ENCODE measurements at regions not wholly inside any gene's neighbourhood (a gene's known extent, or its start where the extent isn't known, plus 50 kb on each side); places are given as distances from the start of the nearest gene placed in this dataset.
"Not testable (repeated sequence)": the region's sequence is repeated elsewhere in the genome, so short reads cannot be mapped to it uniquely, and the experiment has no call there.

DNA sequence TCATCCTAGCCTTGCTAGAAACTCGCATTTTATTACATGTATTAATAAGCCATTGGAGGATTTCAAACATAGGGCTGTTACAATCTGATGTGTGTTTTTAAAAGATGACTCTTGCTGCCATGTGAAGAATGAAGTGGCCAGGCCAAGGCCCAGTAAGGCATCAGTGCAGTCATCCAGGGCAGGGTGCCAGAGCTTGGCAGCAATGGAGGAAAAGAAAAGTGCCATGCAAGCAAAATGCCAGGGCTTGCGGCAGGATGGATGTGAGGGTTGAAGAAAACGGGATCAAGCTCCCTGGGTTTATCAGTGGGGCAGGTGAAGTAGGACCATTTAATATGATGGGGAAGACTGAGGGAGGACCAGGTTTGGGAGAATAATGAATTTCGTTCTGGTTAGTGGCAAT lies 183.6 kb downstream of the MINAR1 start:
- Histone ChIP-seq H3K36me3 (ENCODE audit: control insufficient read depth, insufficient read depth, low read length) (no peaks in the 10 kb centered on the region), H3K4me3 (replicated peaks; ENCODE audit: low read depth, low read length) (no peak overlapping the region), H3K27me3 (replicated peaks; ENCODE audit: control insufficient read depth, insufficient read depth, low read length) (peaks cover 5% of the 10 kb centered on the region)
- DNase-seq (ENCODE audit: extremely low read depth, insufficient read length) = no peak
- TF ChIP-seq, protein P1, sequence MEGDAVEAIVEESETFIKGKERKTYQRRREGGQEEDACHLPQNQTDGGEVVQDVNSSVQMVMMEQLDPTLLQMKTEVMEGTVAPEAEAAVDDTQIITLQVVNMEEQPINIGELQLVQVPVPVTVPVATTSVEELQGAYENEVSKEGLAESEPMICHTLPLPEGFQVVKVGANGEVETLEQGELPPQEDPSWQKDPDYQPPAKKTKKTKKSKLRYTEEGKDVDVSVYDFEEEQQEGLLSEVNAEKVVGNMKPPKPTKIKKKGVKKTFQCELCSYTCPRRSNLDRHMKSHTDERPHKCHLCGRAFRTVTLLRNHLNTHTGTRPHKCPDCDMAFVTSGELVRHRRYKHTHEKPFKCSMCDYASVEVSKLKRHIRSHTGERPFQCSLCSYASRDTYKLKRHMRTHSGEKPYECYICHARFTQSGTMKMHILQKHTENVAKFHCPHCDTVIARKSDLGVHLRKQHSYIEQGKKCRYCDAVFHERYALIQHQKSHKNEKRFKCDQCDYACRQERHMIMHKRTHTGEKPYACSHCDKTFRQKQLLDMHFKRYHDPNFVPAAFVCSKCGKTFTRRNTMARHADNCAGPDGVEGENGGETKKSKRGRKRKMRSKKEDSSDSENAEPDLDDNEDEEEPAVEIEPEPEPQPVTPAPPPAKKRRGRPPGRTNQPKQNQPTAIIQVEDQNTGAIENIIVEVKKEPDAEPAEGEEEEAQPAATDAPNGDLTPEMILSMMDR (IDR thresholded peaks at IDR 0.05; ENCODE audit: insufficient read depth, low read length, poor library complexity, severe bottlenecking) = no peak

DNA sequence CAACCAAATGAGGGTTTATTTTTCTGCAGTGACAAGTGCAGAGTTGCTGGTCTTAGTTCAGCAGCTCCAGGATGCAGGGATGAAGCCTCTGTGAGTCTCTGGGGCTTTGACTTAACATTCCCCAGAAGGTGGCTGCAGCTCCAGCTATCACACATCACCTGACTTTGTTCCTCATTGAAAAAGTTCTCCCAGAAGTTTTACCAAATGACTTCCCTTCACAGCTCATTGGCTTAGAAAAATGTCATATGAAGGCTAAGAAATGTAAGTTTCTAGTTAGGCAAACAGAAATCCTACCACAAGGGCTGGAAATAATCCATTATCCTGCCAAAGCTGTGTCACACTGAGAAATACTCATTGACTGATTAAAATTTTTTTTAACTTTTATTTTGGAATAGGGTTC lies 184.9 kb downstream of the MINAR1 start:
- Histone ChIP-seq H3K4me3 (replicated peaks; ENCODE audit: low read depth, low read length) (no peak overlapping the region), H3K27me3 (replicated peaks; ENCODE audit: control insufficient read depth, insufficient read depth, low read length) (peaks cover 5% of the 10 kb centered on the region), H3K36me3 (ENCODE audit: control insufficient read depth, insufficient read depth, low read length) (no peaks in the 10 kb centered on the region)
- no peak for DNase-seq (ENCODE audit: extremely low read depth, insufficient read length)
- TF ChIP-seq, protein P1 (IDR thresholded peaks at IDR 0.05; ENCODE audit: insufficient read depth, low read length, poor library complexity, severe bottlenecking) = no peak

DNA sequence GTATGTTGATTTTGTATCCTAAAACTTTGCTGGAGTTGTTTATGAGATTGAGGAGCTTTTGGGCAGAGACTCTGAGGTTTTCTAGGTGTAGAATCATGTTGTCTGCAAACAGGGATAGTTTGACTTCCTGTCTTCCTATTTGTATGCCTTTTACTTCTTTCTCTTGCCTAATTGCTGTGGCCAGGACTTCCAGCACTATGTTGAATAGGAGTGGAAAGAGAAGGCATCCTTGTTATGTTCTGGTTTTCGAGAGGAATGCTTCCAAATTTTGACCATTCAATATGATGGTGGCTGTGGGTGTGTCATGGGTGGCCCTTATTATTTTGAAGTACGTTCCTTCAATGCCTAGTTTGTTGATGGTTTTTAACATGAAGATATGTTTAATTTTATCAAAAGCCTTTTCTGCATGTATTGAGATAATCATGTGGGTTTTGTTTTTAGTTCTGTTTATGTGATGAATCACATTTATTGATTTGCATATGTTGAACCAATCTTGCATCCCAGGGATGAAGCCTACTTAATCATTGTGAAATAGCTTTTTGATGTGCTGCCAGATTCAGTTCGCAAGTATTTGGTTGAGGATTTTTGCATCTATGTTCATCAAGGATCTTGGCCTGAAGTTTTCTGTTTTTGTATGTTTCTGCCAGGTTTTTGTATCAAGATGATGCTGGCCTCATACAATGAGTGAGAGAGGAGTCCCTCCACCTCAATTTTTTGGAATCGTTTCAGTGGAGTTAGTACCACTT lies 188.1 kb downstream of the MINAR1 start:
- DNase-seq (ENCODE audit: extremely low read depth, insufficient read length) = no peak
- Histone ChIP-seq H3K4me3 (replicated peaks; ENCODE audit: low read depth, low read length) (no peak overlapping the region), H3K27me3 (replicated peaks; ENCODE audit: control insufficient read depth, insufficient read depth, low read length) (peaks cover 2% of the 10 kb centered on the region; the same call in 1 of the 2 replicates), H3K36me3 (ENCODE audit: control insufficient read depth, insufficient read depth, low read length) (no peaks in the 10 kb centered on the region)
- TF ChIP-seq, protein P1 (IDR thresholded peaks at IDR 0.05; ENCODE audit: insufficient read depth, low read length, poor library complexity, severe bottlenecking) = no peak

DNA sequence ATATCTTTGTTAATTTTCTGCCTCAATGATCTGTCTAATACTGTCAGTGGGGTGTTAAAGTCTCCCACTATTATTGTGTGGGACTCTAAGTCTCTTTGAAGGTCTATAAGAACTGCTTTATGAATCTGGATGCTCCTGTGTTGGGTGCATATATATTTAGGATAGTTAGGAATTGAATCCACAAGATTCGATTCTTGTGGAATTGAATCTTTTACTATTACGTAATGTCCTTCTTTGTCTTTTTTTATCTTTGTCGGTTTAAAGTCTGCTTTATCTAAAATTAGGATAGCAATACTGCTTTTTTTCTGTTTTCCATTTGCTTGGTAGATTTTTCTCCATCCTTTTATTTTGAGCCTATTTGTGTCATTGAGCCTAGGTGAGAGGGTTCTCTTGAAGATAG lies 189.7 kb downstream of the MINAR1 start:
- not testable (repeated sequence) for DNase-seq (ENCODE audit: extremely low read depth, insufficient read length)

DNA sequence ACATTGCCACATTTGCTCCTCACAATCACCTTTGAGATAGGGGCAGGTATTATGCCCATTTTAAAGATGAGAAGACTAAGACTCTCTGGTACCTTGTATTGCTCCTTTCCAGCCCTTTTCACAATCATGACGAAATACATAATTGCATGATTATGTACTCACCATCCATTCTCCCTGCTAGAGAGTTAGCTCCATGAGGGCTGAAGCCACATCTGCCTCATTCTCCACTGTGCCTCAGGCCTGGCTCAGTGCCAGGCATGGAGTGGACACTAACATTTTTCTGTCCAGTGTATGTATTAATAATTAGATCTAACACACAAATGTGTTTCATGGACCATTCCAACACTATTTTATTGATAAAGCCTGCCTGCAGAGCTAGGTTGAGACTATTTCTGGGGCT lies 191.4 kb downstream of the MINAR1 start:
- H3K27me3 ChIP-seq (replicated peaks; ENCODE audit: control insufficient read depth, insufficient read depth, low read length) = no peaks in the 10 kb centered on the region
- DNase-seq (ENCODE audit: extremely low read depth, insufficient read length) = no peak
- TF ChIP-seq, protein P1 (IDR thresholded peaks at IDR 0.05; ENCODE audit: insufficient read depth, low read length, poor library complexity, severe bottlenecking) = no peak
- no peak overlapping the region for H3K4me3 ChIP-seq (replicated peaks; ENCODE audit: low read depth, low read length)
- no peaks in the 10 kb centered on the region for H3K36me3 ChIP-seq (ENCODE audit: control insufficient read depth, insufficient read depth, low read length)

More for the DNA sequence above, 189.7 kb downstream of the MINAR1 start:
- H3K27me3 ChIP-seq (replicated peaks; ENCODE audit: control insufficient read depth, insufficient read depth, low read length); H3K36me3 ChIP-seq (ENCODE audit: control insufficient read depth, insufficient read depth, low read length); H3K4me3 ChIP-seq (replicated peaks; ENCODE audit: low read depth, low read length): not testable (repeated sequence)

DNA sequence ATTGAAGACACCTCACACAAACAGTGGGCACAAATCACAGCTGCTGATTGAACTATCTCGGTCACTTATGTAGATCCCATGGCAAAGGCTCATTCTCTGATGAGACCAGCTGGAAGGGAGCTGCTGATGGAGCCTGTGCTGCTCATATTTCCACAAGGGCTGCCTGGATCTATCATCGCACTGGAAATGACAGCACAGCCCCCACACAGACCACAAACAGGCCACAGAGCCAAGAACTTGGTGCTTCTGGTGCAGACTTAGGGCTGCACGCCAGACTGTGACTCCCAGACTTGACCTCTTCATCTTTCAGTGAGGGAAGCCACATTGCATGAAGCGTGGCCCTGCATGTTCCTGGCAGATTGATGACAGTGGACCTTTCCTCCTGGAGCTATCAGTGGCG lies 197.6 kb downstream of the MINAR1 start:
- TF ChIP-seq, protein P1 (IDR thresholded peaks at IDR 0.05; ENCODE audit: insufficient read depth, low read length, poor library complexity, severe bottlenecking) = no peak
- Histone ChIP-seq H3K27me3 (replicated peaks; ENCODE audit: control insufficient read depth, insufficient read depth, low read length) (no peaks in the 10 kb centered on the region; the same call in 1 of the 2 replicates), H3K4me3 (replicated peaks; ENCODE audit: low read depth, low read length) (no peak overlapping the region), H3K36me3 (ENCODE audit: control insufficient read depth, insufficient read depth, low read length) (no peaks in the 10 kb centered on the region)
- no peak for DNase-seq (ENCODE audit: extremely low read depth, insufficient read length)
